HepG2 (cell line): ENCODE measurements at regions not wholly inside any gene's neighbourhood (a gene's known extent, or its start where the extent isn't known, plus 50 kb on each side); places are given as distances from the start of the nearest gene placed in this dataset.

ENCODE experiments used
- ATAC-seq: fragments of 200-7000 bp; cut with Tn5 transposase; 3 replicates; pipeline ENCODE4 v1.9.1; 2020; ENCODE audit warnings: mild to moderate bottlenecking, moderate library complexity
- BruUV-seq: library from RNA; stranded (reverse); fragments of 400-500 nt; replicated peaks from 2 replicates; lab custom pipeline; 2021; lab: Mats Ljungman, UMichigan
- CTCF ChIA-PET: fragments of 300-600 bp; formaldehyde crosslinking; extraction: SDS; loops from one replicate; lab custom pipeline; 2021; ENCODE audit warnings: low total read pairs, inconsistent platforms, low intra/inter-chr PET ratio; lab: Yijun Ruan, JAX
- POLR2A ChIA-PET: fragments of 350-600 bp; sonication (Branson Sonifier 250); formaldehyde crosslinking; loops from one replicate; lab custom pipeline; 2020; ENCODE audit warnings: antibody characterized with exemption, inconsistent platforms; lab: Yijun Ruan, JAX
- DNase-seq: peaks from one replicate; pipeline ENCODE4 v3.0.0-alpha.2; 2015; ENCODE audit warnings: low spot score
- FAIRE-seq: peaks from 3 replicates; lab custom pipeline; 2011; peaks lifted over from hg19 to GRCh38; lab: Jason Lieb, UNC
- H2AFZ ChIP-seq: one replicate; pipeline ENCODE4 v1.6.1; 2011; ENCODE audit warnings: low read length, inconsistent platforms
- H3K27ac ChIP-seq: fragments of 300-600 bp; 3 replicates; pipeline ENCODE4 v1.8.0; 2011; ENCODE audit warnings: mixed run types, mild to moderate bottlenecking, mixed read lengths, low read length, inconsistent platforms; ENCODE audit not compliant: insufficient read depth; ENCODE audit errors: extremely low read length
- H3K27me3 ChIP-seq, 2 experiments: fragments of 200-600 bp in 1 of 2; 2 replicates in 1 of 2; 3 replicates in 1 of 2; pipeline versions ENCODE4 v1.6.0 to v1.8.0; 2011; ENCODE audit warnings: low read length in 2 of 2, mild to moderate bottlenecking in 2 of 2, moderate library complexity in 2 of 2, inconsistent platforms in 1 of 2; ENCODE audit not compliant: insufficient read depth in 2 of 2, control insufficient read depth in 1 of 2
- H3K36me3 ChIP-seq, 2 experiments: fragments of 200-600 bp in 1 of 2; replicated peaks in 1 of 2; 2 replicates in 1 of 2; 3 replicates in 1 of 2; pipeline versions ENCODE4 v1.5.1 to v1.8.0; 2011; ENCODE audit warnings: low read length in 2 of 2, inconsistent platforms in 1 of 2; ENCODE audit not compliant: insufficient read depth in 2 of 2, control insufficient read depth in 1 of 2
- H3K4me1 ChIP-seq: 2 replicates; pipeline ENCODE4 v1.5.1; 2012; ENCODE audit warnings: low read length, inconsistent platforms; ENCODE audit not compliant: insufficient read depth
- H3K4me2 ChIP-seq: 2 replicates; pipeline ENCODE4 v1.6.0; 2011; ENCODE audit warnings: low read depth, low read length, inconsistent platforms
- H3K4me3 ChIP-seq, 3 experiments: fragments of 200-600 bp in 1 of 3; sonication (generic), shearing (Covaris generic) in 1 of 3; replicated peaks in 1 of 3; 2 replicates each; pipeline ENCODE4 v1.5.1; 2011 to 2016; ENCODE audit warnings: low read length in 3 of 3, inconsistent platforms in 2 of 3, low read depth in 2 of 3, mild to moderate bottlenecking in 2 of 3, control low read depth in 1 of 3, mixed read lengths in 1 of 3; ENCODE audit not compliant: insufficient read depth in 1 of 3
- H3K79me2 ChIP-seq: one replicate; pipeline ENCODE4 v1.6.1; 2011; ENCODE audit warnings: low read length, inconsistent platforms; ENCODE audit not compliant: insufficient read depth
- H3K9ac ChIP-seq: 2 replicates; pipeline ENCODE4 v1.6.0; 2011; ENCODE audit warnings: mild to moderate bottlenecking, low read depth, low read length, inconsistent platforms; ENCODE audit not compliant: insufficient read depth
- H3K9me3 ChIP-seq: 2 replicates; pipeline ENCODE4 v1.5.1; 2012; ENCODE audit warnings: mild to moderate bottlenecking, low read length
- H4K20me1 ChIP-seq: 2 replicates; pipeline ENCODE4 v1.6.0; 2011; ENCODE audit warnings: inconsistent platforms, mild to moderate bottlenecking, low read length, moderate library complexity; ENCODE audit not compliant: insufficient read depth
- ATF7 ChIP-seq, 2 experiments: fragments of 450-650 bp in 1 of 2; sonication (generic) in 1 of 2; formaldehyde crosslinking in 1 of 2; IDR thresholded peaks; 2 replicates each; pipeline versions ENCODE4 v1.4.0 to v1.6.1; 2016 to 2020; ENCODE audit warnings: antibody characterized with exemption in 1 of 2, mild to moderate bottlenecking in 1 of 2, missing genetic modification reagents in 1 of 2
- FOXA1 ChIP-seq, 2 experiments: fragments of 450-650 bp in 1 of 2; sonication (generic) in 1 of 2; formaldehyde crosslinking in 1 of 2; IDR thresholded peaks; 2 replicates each; pipeline versions ENCODE4 v1.4.0 to v1.6.1; 2016 to 2020; ENCODE audit warnings: missing genetic modification reagents in 1 of 2
- GATA4 ChIP-seq: sonication (generic); IDR thresholded peaks from 2 replicates; pipeline ENCODE4 v1.6.1; 2016; ENCODE audit warnings: antibody characterized with exemption, low read depth, borderline replicate concordance
- PHF8 ChIP-seq: sonication (generic); formaldehyde crosslinking; IDR thresholded peaks from 2 replicates; pipeline ENCODE4 v1.5.0; 2020; ENCODE audit warnings: missing genetic modification reagents
- POLR2G ChIP-seq: fragments of 200-400 bp; formaldehyde crosslinking; IDR thresholded peaks from 2 replicates; pipeline ENCODE4 v1.6.1; 2018; ENCODE audit warnings: mild to moderate bottlenecking, low read depth, low read length, moderate library complexity
- XRCC5 ChIP-seq: fragments of 200-400 bp; formaldehyde crosslinking; optimal IDR thresholded peaks from 2 replicates; pipeline ENCODE3; 2017; ENCODE audit warnings: mild to moderate bottlenecking, low read length
- ZMAT5 ChIP-seq: sonication (generic); formaldehyde crosslinking; IDR thresholded peaks from 2 replicates; pipeline ENCODE4 v1.5.0; 2020; ENCODE audit warnings: mild to moderate bottlenecking, low read depth, missing genetic modification reagents, borderline replicate concordance
- ZNF260 ChIP-seq: sonication (generic); formaldehyde crosslinking; IDR thresholded peaks from 2 replicates; pipeline ENCODE4 v1.4.0; 2020; ENCODE audit warnings: missing genetic modification reagents, low read depth, mild to moderate bottlenecking, borderline replicate concordance
- WGBS: methylation state at CpG from one replicate; pipeline ENCODE4 v1.1.6; 2017; ENCODE audit warnings: low lambda C conversion rate; 5-methylcytosine and 5-hydroxymethylcytosine counted together
- in situ Hi-C: cut with HindIII; loops from 2 replicates; pipeline ENCODE4 v1.10.0; 2017; ENCODE audit warnings: low pct_unique_long_range_greater_than_20kb; ENCODE audit not compliant: extremely low pct_ligation_motif_present
- intact Hi-C: fragments of 100-400 bp; cut with micrococcal nuclease; formaldehyde crosslinking; loops from one replicate; pipeline ENCODE4 v1.10.0; 2022; ENCODE audit not compliant: unreplicated experiment
- TF ChIP-seq, protein P1 (sequence below): IDR thresholded peaks from 2 replicates; pipeline ENCODE4 v1.6.1; 2016
- TF ChIP-seq, protein P2 (sequence below): sonication (generic); formaldehyde crosslinking; IDR thresholded peaks from 2 replicates; pipeline ENCODE4 v1.5.0; 2020; ENCODE audit warnings: mild to moderate bottlenecking, missing genetic modification reagents, borderline replicate concordance
- TF ChIP-seq, protein P3 (sequence below): sonication (generic); formaldehyde crosslinking; IDR thresholded peaks from 2 replicates; pipeline ENCODE4 v1.8.0; 2022; ENCODE audit warnings: mild to moderate bottlenecking, missing genetic modification reagents
- TF ChIP-seq, protein P4 (sequence below): sonication (generic); formaldehyde crosslinking; conservative IDR thresholded peaks from 2 replicates; pipeline ENCODE4 v1.8.0; 2022; ENCODE audit warnings: missing genetic modification reagents

GRCh38 chr7:35446091-35446490 lies 192.2 kb upstream of the TBX20 start (continued):
- TF ChIP-seq, protein P1, sequence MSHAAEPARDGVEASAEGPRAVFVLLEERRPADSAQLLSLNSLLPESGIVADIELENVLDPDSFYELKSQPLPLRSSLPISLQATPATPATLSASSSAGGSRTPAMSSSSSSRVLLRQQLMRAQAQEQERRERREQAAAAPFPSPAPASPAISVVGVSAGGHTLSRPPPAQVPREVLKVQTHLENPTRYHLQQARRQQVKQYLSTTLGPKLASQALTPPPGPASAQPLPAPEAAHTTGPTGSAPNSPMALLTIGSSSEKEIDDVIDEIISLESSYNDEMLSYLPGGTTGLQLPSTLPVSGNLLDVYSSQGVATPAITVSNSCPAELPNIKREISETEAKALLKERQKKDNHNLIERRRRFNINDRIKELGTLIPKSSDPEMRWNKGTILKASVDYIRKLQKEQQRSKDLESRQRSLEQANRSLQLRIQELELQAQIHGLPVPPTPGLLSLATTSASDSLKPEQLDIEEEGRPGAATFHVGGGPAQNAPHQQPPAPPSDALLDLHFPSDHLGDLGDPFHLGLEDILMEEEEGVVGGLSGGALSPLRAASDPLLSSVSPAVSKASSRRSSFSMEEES, result no peak

GRCh38 chr7:35437619-35438275 lies 183.8 kb upstream of the TBX20 start:
- 4% methylated on average over 2 of the region's 2 CpGs for WGBS
- no peak overlapping the region for H3K4me3 ChIP-seq
- intact Hi-C loops (no loop called here), in situ Hi-C loops (no loop called here)
- H3K4me1 ChIP-seq, result no peaks in the 10 kb centered on the region
- POLR2A ChIA-PET, result no interaction called here
- no peak for DNase-seq
- no peaks in the 10 kb centered on the region for H3K9me3 ChIP-seq
- no TSS peak for BruUV-seq
- no peak overlapping the region for H3K4me2 ChIP-seq
- H3K79me2 ChIP-seq, result no peaks in the 10 kb centered on the region
- no peaks in the 10 kb centered on the region for H3K27me3 ChIP-seq
- no peak overlapping the region for H3K9ac ChIP-seq
- H4K20me1 ChIP-seq, result no peaks in the 10 kb centered on the region
- no peak for FAIRE-seq
- no peak overlapping the region for H2AFZ ChIP-seq
- CTCF ChIA-PET, result no interaction called here
- H3K27ac ChIP-seq, result no peak overlapping the region
- H3K36me3 ChIP-seq, result no peaks in the 10 kb centered on the region
- no peak for ATAC-seq
- TF ChIP-seq, protein P2, sequence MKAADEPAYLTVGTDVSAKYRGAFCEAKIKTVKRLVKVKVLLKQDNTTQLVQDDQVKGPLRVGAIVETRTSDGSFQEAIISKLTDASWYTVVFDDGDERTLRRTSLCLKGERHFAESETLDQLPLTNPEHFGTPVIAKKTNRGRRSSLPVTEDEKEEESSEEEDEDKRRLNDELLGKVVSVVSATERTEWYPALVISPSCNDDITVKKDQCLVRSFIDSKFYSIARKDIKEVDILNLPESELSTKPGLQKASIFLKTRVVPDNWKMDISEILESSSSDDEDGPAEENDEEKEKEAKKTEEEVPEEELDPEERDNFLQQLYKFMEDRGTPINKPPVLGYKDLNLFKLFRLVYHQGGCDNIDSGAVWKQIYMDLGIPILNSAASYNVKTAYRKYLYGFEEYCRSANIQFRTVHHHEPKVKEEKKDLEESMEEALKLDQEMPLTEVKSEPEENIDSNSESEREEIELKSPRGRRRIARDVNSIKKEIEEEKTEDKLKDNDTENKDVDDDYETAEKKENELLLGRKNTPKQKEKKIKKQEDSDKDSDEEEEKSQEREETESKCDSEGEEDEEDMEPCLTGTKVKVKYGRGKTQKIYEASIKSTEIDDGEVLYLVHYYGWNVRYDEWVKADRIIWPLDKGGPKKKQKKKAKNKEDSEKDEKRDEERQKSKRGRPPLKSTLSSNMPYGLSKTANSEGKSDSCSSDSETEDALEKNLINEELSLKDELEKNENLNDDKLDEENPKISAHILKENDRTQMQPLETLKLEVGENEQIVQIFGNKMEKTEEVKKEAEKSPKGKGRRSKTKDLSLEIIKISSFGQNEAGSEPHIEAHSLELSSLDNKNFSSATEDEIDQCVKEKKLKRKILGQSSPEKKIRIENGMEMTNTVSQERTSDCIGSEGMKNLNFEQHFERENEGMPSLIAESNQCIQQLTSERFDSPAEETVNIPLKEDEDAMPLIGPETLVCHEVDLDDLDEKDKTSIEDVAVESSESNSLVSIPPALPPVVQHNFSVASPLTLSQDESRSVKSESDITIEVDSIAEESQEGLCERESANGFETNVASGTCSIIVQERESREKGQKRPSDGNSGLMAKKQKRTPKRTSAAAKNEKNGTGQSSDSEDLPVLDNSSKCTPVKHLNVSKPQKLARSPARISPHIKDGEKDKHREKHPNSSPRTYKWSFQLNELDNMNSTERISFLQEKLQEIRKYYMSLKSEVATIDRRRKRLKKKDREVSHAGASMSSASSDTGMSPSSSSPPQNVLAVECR (CRISPR knock-in tag), result no peak
- TF ChIP-seq ATF7 (IDR thresholded peaks at IDR 0.05) (no peak), ATF7 (CRISPR knock-in tag; IDR thresholded peaks at IDR 0.05) (no peak), PHF8 (CRISPR knock-in tag) (no peak), FOXA1 (IDR thresholded peaks at IDR 0.05) (no peak), FOXA1 (CRISPR knock-in tag; IDR thresholded peaks at IDR 0.05) (no peak), ZNF260 (no peak), XRCC5 (no peak), GATA4 (no peak), ZMAT5 (CRISPR knock-in tag) (no peak), POLR2G (no peak)
- TF ChIP-seq, protein P3, sequence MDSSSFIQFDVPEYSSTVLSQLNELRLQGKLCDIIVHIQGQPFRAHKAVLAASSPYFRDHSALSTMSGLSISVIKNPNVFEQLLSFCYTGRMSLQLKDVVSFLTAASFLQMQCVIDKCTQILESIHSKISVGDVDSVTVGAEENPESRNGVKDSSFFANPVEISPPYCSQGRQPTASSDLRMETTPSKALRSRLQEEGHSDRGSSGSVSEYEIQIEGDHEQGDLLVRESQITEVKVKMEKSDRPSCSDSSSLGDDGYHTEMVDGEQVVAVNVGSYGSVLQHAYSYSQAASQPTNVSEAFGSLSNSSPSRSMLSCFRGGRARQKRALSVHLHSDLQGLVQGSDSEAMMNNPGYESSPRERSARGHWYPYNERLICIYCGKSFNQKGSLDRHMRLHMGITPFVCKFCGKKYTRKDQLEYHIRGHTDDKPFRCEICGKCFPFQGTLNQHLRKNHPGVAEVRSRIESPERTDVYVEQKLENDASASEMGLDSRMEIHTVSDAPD, result no peak
- TF ChIP-seq, protein P4, sequence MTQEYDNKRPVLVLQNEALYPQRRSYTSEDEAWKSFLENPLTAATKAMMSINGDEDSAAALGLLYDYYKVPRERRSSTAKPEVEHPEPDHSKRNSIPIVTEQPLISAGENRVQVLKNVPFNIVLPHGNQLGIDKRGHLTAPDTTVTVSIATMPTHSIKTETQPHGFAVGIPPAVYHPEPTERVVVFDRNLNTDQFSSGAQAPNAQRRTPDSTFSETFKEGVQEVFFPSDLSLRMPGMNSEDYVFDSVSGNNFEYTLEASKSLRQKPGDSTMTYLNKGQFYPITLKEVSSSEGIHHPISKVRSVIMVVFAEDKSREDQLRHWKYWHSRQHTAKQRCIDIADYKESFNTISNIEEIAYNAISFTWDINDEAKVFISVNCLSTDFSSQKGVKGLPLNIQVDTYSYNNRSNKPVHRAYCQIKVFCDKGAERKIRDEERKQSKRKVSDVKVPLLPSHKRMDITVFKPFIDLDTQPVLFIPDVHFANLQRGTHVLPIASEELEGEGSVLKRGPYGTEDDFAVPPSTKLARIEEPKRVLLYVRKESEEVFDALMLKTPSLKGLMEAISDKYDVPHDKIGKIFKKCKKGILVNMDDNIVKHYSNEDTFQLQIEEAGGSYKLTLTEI (CRISPR knock-in tag), result no peak
